ENCODE measurements at regions not wholly inside any gene's neighbourhood (a gene's known extent, or its start where the extent isn't known, plus 50 kb on each side); places are given as distances from the start of the nearest gene placed in this dataset.

GRCh38 chr2:4279431-4279830 is 576.1 kb downstream of the DCDC2C start:
- TF ChIP-seq CTCF (IDR thresholded peaks at IDR 0.05) (no peak), POLR2A (IDR thresholded peaks at IDR 0.05) (no peak)
